KMS-11 (cell line): ENCODE measurements at regions not wholly inside any gene's neighbourhood (a gene's known extent, or its start where the extent isn't known, plus 50 kb on each side); places are given as distances from the start of the nearest gene placed in this dataset.

Experiments used
- H2AFZ ChIP-seq: fragments of 200-600 bp; sonication (generic); 2 replicates; pipeline ENCODE4 v1.6.1; 2016; ENCODE audit warnings: antibody characterized with exemption, mixed run types, low read depth
- H3K27ac ChIP-seq: fragments of 200-600 bp; sonication (generic); 2 replicates; pipeline ENCODE4 v1.6.1; 2016; ENCODE audit warnings: mild to moderate bottlenecking, mixed run types
- H3K27me3 ChIP-seq: fragments of 200-600 bp; sonication (generic); 2 replicates; pipeline ENCODE4 v1.6.1; 2017; ENCODE audit warnings: mild to moderate bottlenecking, low read depth, mixed run types, moderate library complexity; ENCODE audit not compliant: insufficient read depth
- H3K36me3 ChIP-seq: fragments of 200-600 bp; sonication (generic); 2 replicates; pipeline ENCODE4 v1.6.1; 2017; ENCODE audit warnings: mild to moderate bottlenecking, mixed run types; ENCODE audit not compliant: insufficient read depth
- H3K4me1 ChIP-seq: fragments of 200-600 bp; sonication (generic); 2 replicates; pipeline ENCODE4 v1.6.1; 2016; ENCODE audit warnings: mild to moderate bottlenecking, low read depth, mixed run types; ENCODE audit not compliant: poor library complexity, severe bottlenecking
- H3K4me2 ChIP-seq: fragments of 200-600 bp; sonication (generic); 2 replicates; pipeline ENCODE4 v1.7.0; 2016; ENCODE audit warnings: mild to moderate bottlenecking, mixed run types
- H3K4me3 ChIP-seq: fragments of 200-600 bp; sonication (generic); IDR thresholded peaks from 2 replicates; pipeline ENCODE4 v1.6.1; 2017; ENCODE audit warnings: low read depth, low read length, mixed read lengths; ENCODE audit not compliant: insufficient read depth
- H3K79me2 ChIP-seq: fragments of 200-600 bp; sonication (generic); 2 replicates; pipeline ENCODE4 v1.6.1; 2016; ENCODE audit warnings: low read depth, mixed run types; ENCODE audit not compliant: insufficient read depth
- H3K9ac ChIP-seq: fragments of 200-600 bp; sonication (generic); 2 replicates; pipeline ENCODE4 v1.6.1; 2016; ENCODE audit warnings: mild to moderate bottlenecking, mixed run types
- H4K20me1 ChIP-seq: fragments of 200-600 bp; sonication (generic); 2 replicates; pipeline ENCODE4 v1.6.1; 2016; ENCODE audit warnings: mild to moderate bottlenecking, mixed run types; ENCODE audit not compliant: insufficient read depth
- TF ChIP-seq, protein P1 (sequence below): fragments of 200-600 bp; sonication (generic); conservative IDR thresholded peaks from 2 replicates; pipeline ENCODE4 v1.6.1; 2017; ENCODE audit warnings: low read depth, mild to moderate bottlenecking, antibody characterized with exemption, low read length, moderate library complexity, mixed read lengths

- Histone ChIP-seq H3K36me3 (no peaks in the 10 kb centered on the region), H3K27ac (no peak overlapping the region), H3K79me2 (no peaks in the 10 kb centered on the region), H2AFZ (no peak overlapping the region), H4K20me1 (no peaks in the 10 kb centered on the region), H3K4me3 (no peak overlapping the region), H3K27me3 (peaks cover 7% of the 10 kb centered on the region; the same call in 1 of the 2 replicates), H3K9ac (no peak overlapping the region), H3K4me2 (no peak overlapping the region), H3K4me1 (no peaks in the 10 kb centered on the region)
- TF ChIP-seq, protein P1, sequence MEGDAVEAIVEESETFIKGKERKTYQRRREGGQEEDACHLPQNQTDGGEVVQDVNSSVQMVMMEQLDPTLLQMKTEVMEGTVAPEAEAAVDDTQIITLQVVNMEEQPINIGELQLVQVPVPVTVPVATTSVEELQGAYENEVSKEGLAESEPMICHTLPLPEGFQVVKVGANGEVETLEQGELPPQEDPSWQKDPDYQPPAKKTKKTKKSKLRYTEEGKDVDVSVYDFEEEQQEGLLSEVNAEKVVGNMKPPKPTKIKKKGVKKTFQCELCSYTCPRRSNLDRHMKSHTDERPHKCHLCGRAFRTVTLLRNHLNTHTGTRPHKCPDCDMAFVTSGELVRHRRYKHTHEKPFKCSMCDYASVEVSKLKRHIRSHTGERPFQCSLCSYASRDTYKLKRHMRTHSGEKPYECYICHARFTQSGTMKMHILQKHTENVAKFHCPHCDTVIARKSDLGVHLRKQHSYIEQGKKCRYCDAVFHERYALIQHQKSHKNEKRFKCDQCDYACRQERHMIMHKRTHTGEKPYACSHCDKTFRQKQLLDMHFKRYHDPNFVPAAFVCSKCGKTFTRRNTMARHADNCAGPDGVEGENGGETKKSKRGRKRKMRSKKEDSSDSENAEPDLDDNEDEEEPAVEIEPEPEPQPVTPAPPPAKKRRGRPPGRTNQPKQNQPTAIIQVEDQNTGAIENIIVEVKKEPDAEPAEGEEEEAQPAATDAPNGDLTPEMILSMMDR: no peak
These were observed 63.6 kb upstream of the HDAC4 start for GRCh38 chr2:239464166-239465016.

GRCh38 chr2:239463541-239464165 lies 62.8 kb upstream of the HDAC4 start:
- no peaks in the 10 kb centered on the region for H3K4me1 ChIP-seq
- no peak overlapping the region for H3K4me2 ChIP-seq
- no peak overlapping the region for H3K4me3 ChIP-seq
- H4K20me1 ChIP-seq: no peaks in the 10 kb centered on the region
- no peaks in the 10 kb centered on the region for H3K79me2 ChIP-seq
- H3K27ac ChIP-seq: no peak overlapping the region
- H3K9ac ChIP-seq: no peak overlapping the region
- H2AFZ ChIP-seq: no peak overlapping the region
- TF ChIP-seq, protein P1: no peak
- H3K36me3 ChIP-seq: no peaks in the 10 kb centered on the region
- H3K27me3 ChIP-seq: peaks cover 4% of the 10 kb centered on the region; the same call in 1 of the 2 replicates

DNA sequence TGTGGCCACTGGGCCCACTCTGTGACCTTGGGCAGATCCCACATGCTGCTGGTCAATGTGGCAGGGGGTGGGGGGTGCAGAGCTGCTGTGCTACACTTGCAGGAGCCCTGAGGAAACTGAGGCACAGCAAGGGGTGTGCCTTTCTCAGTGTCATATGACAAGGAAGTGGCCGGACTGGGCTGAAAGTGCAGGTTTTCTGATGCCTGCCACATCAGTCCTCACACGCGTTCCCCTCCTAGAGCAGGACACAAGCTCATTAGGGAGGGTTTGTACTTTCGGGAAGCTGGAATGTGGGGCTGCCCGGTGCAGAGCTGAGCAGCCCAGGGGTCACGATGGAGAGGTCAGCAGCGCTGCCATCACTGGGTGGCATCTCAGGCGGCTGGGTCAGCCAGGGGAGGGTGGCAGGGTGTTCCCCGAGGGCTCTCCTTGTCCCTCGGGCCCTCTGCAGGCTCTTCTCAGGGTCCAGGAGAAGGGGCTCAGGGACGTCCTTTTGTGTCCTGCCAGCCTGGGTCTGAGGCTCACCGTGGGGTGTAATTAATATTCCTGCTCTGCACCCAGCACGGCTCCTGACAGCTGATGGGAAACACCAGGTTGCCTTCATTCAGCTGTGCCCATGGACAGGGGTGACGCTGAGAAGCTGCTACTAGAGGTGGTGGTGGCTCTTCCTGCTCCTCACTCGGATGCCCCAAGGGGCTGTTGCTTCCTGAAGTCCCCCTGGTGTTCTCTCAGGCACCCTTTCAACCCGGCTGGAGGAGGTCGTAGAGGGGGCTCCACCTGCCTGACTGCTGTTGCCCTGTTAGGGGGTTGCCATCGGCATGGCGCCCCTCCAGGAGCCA lies 62.1 kb upstream of the HDAC4 start:
- Histone ChIP-seq H3K79me2 (no peaks in the 10 kb centered on the region), H3K4me2 (no peak overlapping the region), H2AFZ (no peak overlapping the region), H3K27me3 (peaks cover 3% of the 10 kb centered on the region; the same call in 1 of the 2 replicates), H3K27ac (no peak overlapping the region), H4K20me1 (no peaks in the 10 kb centered on the region), H3K4me1 (no peaks in the 10 kb centered on the region), H3K9ac (no peak overlapping the region), H3K4me3 (no peak overlapping the region), H3K36me3 (no peaks in the 10 kb centered on the region)
- TF ChIP-seq, protein P1: no peak

- TF ChIP-seq, protein P1: no peak
- Histone ChIP-seq H3K36me3 (no peaks in the 10 kb centered on the region), H3K27me3 (peaks cover 3% of the 10 kb centered on the region; the same call in 1 of the 2 replicates), H4K20me1 (no peaks in the 10 kb centered on the region), H3K4me3 (no peak overlapping the region), H3K9ac (no peak overlapping the region), H3K4me2 (no peak overlapping the region), H3K4me1 (no peaks in the 10 kb centered on the region), H3K79me2 (no peaks in the 10 kb centered on the region), H2AFZ (no peak overlapping the region), H3K27ac (no peak overlapping the region)
These were observed 61.3 kb upstream of the HDAC4 start for GRCh38 chr2:239462191-239462515.
